Esophagus squamous epithelium (tissue), 5 donors: ENCODE measurements at regions not wholly inside any gene's neighbourhood (a gene's known extent, or its start where the extent isn't known, plus 50 kb on each side); places are given as distances from the start of the nearest gene placed in this dataset.
"Not testable (repeated sequence)": the region's sequence is repeated elsewhere in the genome, so short reads cannot be mapped to it uniquely, and the experiment has no call there.

Experiments
- DNase-seq: peaks from one replicate; lab custom pipeline; 2025; lab: John Stamatoyannopoulos, UW
- H3K27ac ChIP-seq, 4 donors: fragments of 200-600 bp; sonication (generic); one replicate each; pipeline ENCODE4 v1.5.1; 2016 to 2019; ENCODE audit warnings: mild to moderate bottlenecking in 1 of 4
- H3K27me3 ChIP-seq, 4 donors: fragments of 200-600 bp; sonication (generic); 1 replicate in 3 of 4; 2 replicates in 1 of 4; pipeline versions ENCODE4 v1.5.1 to v1.6.0; 2017 to 2021; ENCODE audit warnings: antibody characterized with exemption in 1 of 4
- H3K36me3 ChIP-seq, 3 donors: fragments of 200-600 bp; sonication (generic); one replicate each; pipeline ENCODE4 v1.5.1; 2016 to 2019
- H3K4me1 ChIP-seq, 3 donors: fragments of 200-600 bp; sonication (generic); one replicate each; pipeline ENCODE4 v1.5.1; 2017 to 2019
- H3K4me3 ChIP-seq, 4 donors: fragments of 200-600 bp; sonication (generic); 1 replicate in 3 of 4; 2 replicates in 1 of 4; pipeline ENCODE4 v1.5.1; 2016 to 2019; ENCODE audit warnings: mild to moderate bottlenecking in 2 of 4, moderate library complexity in 1 of 4
- H3K9me3 ChIP-seq, 3 donors: fragments of 200-600 bp; sonication (generic); one replicate each; pipeline ENCODE4 v1.5.1; 2016 to 2019
- CTCF ChIP-seq, 6 experiments: fragments of 450-650 bp in 4 of 6; fragments of 200-600 bp in 2 of 6; sonication (generic) in 2 of 6; IDR thresholded peaks; one replicate each; pipeline ENCODE4 v1.5.1; 2016 to 2019; ENCODE audit warnings: antibody characterized with exemption in 6 of 6, mild to moderate bottlenecking in 4 of 6, moderate library complexity in 4 of 6
- POLR2A ChIP-seq, 4 donors: fragments of 450-650 bp; IDR thresholded peaks; one replicate each; pipeline ENCODE4 v1.6.1; 2017; ENCODE audit warnings: antibody characterized with exemption in 4 of 4, mild to moderate bottlenecking in 4 of 4, moderate library complexity in 3 of 4
- WGBS, 2 donors: methylation state at CpG; one replicate each; pipeline ENCODE4 v1.1.5; 2018; 5-methylcytosine and 5-hydroxymethylcytosine counted together
- intact Hi-C: fragments of 100-400 bp; cut with DNase I; formaldehyde crosslinking; loops from one replicate; pipeline ENCODE4 v1.15.0; 2022
- donor health status: DM: yes; HTN: yes; CAD: no.

GRCh38 chr12:124376435-124376834, 81.5 kb downstream of the RFLNA start:
- Histone ChIP-seq H3K27ac (no peak overlapping the region), H3K36me3 (peaks cover 22 to 92% (median 28%) of the 10 kb centered on the region in 3 donors), H3K4me3 (no peak overlapping the region), H3K4me1 (peaks cover 13 to 51% (median 26%) of the 10 kb centered on the region in 3 donors), H3K27me3 (no peaks in the 10 kb centered on the region), H3K9me3 (no peaks in the 10 kb centered on the region)
- intact Hi-C loops: no loop called here
- TF ChIP-seq POLR2A (IDR thresholded peaks at IDR 0.05) (no peak), CTCF (IDR thresholded peaks at IDR 0.05) (no peak)
- WGBS, 2 donors: 80 to 85% methylated on average over 4 to 5 of the region's 9 CpGs
- no peak for DNase-seq

GRCh38 chr12:124375789-124376175, 80.9 kb downstream of the RFLNA start:
- intact Hi-C loops: no loop called here
- 67 to 82% methylated on average over 3 to 9 of the region's 14 CpGs for WGBS, 2 donors
- Histone ChIP-seq H3K9me3 (no peaks in the 10 kb centered on the region), H3K4me1 (peaks cover 9 to 51% (median 20%) of the 10 kb centered on the region in 3 donors), H3K27ac (no peak overlapping the region), H3K4me3 (no peak overlapping the region), H3K27me3 (no peaks in the 10 kb centered on the region), H3K36me3 (peaks cover 25 to 98% (median 28%) of the 10 kb centered on the region in 3 donors)
- DNase-seq: no peak
- TF ChIP-seq CTCF (IDR thresholded peaks at IDR 0.05) (no peak), POLR2A (IDR thresholded peaks at IDR 0.05) (no peak)

GRCh38 chr12:124375141-124375788, 80.4 kb downstream of the RFLNA start:
- intact Hi-C loops: no loop called here
- WGBS, 2 donors: 85 to 89% methylated on average over 10 of the region's 11 CpGs
- no peak for DNase-seq
- Histone ChIP-seq H3K9me3 (no peaks in the 10 kb centered on the region), H3K4me3 (no peak overlapping the region), H3K4me1 (peaks cover 4 to 51% (median 20%) of the 10 kb centered on the region in 3 donors), H3K36me3 (peaks cover 25 to 98% (median 28%) of the 10 kb centered on the region in 3 donors), H3K27me3 (no peaks in the 10 kb centered on the region), H3K27ac (no peak overlapping the region)
- TF ChIP-seq POLR2A (IDR thresholded peaks at IDR 0.05) (no peak), CTCF (IDR thresholded peaks at IDR 0.05) (peak in 1 of 6 experiments; percentile 9)

- H3K4me1 ChIP-seq: peaks cover 7 to 51% (median 20%) of the 10 kb centered on the region in 3 donors
- H3K4me3 ChIP-seq: no peak overlapping the region
- intact Hi-C loops: no loop called here
- TF ChIP-seq POLR2A (IDR thresholded peaks at IDR 0.05) (no peak), CTCF (IDR thresholded peaks at IDR 0.05) (no peak)
- no peaks in the 10 kb centered on the region for H3K9me3 ChIP-seq
- no peak overlapping the region for H3K27ac ChIP-seq
- DNase-seq: no peak
- H3K27me3 ChIP-seq: no peaks in the 10 kb centered on the region
- H3K36me3 ChIP-seq: peaks cover 25 to 98% (median 28%) of the 10 kb centered on the region in 3 donors
- WGBS, 2 donors: 86 to 90% methylated on average over 2 to 5 of the region's 5 CpGs
Measured at GRCh38 chr12:124374567-124374966, 79.7 kb downstream of the RFLNA start.

- 91 to 98% methylated on average over 14 to 16 of the region's 17 CpGs for WGBS, 2 donors
- Histone ChIP-seq H3K4me1 (peaks cover 11 to 51% (median 17%) of the 10 kb centered on the region in 3 donors), H3K9me3 (no peaks in the 10 kb centered on the region), H3K27ac (no peak overlapping the region), H3K27me3 (no peaks in the 10 kb centered on the region), H3K4me3 (no peak overlapping the region), H3K36me3 (peaks cover 25 to 94% (median 28%) of the 10 kb centered on the region in 3 donors)
- no peak for DNase-seq
- intact Hi-C loops: no loop called here
- no peak for TF ChIP-seq POLR2A (IDR thresholded peaks at IDR 0.05)
- TF ChIP-seq CTCF (IDR thresholded peaks at IDR 0.05): no peak
Measured at GRCh38 chr12:124374147-124374546, 79.3 kb downstream of the RFLNA start.

GRCh38 chr12:124373701-124374100, 78.8 kb downstream of the RFLNA start:
- Histone ChIP-seq H3K36me3 (peaks cover 25 to 90% (median 28%) of the 10 kb centered on the region in 3 donors), H3K4me1 (peaks cover 13 to 51% (median 16%) of the 10 kb centered on the region in 3 donors)
- H3K9me3 ChIP-seq, H3K27me3 ChIP-seq, intact Hi-C loops, DNase-seq, H3K4me3 ChIP-seq, H3K27ac ChIP-seq: not testable (repeated sequence)
- 82 to 94% methylated on average over 6 to 7 of the region's 21 CpGs for WGBS, 2 donors
